ENCODE measurements at regions not wholly inside any gene's neighbourhood (a gene's known extent, or its start where the extent isn't known, plus 50 kb on each side); places are given as distances from the start of the nearest gene placed in this dataset.

- no peak for TF ChIP-seq CTCF (IDR thresholded peaks at IDR 0.05; ENCODE audit: insufficient read depth, low read depth, low read length)
- no peak for TF ChIP-seq EZH2 (IDR thresholded peaks at IDR 0.05; ENCODE audit: insufficient read depth, low read length)
Observed at GRCh38 chr18:9047715-9048114, 54.8 kb upstream of the NDUFV2 start.
